AG04450 (cell line): ENCODE measurements at regions not wholly inside any gene's neighbourhood (a gene's known extent, or its start where the extent isn't known, plus 50 kb on each side); places are given as distances from the start of the nearest gene placed in this dataset.

ENCODE experiments used
- CTCF ChIA-PET: fragments of 300-600, 350-600 bp; formaldehyde crosslinking; extraction: SDS; loops from one replicate; lab custom pipeline; 2022; ENCODE audit warnings: antibody characterized with exemption, inconsistent platforms; lab: Charles Lee
- POLR2A ChIA-PET: fragments of 350-600 bp; formaldehyde crosslinking; extraction: SDS; loops from one replicate; lab custom pipeline; 2021; ENCODE audit warnings: antibody characterized with exemption, inconsistent platforms; lab: Yijun Ruan, JAX
- DNase-seq: peaks from one replicate; pipeline ENCODE4 v3.0.0-alpha.2; 2011; ENCODE audit warnings: low read depth, low spot score
- H3K27ac ChIP-seq: one replicate; pipeline ENCODE4 v1.5.1; 2012; ENCODE audit warnings: low read depth, low read length, control low read depth
- H3K27me3 ChIP-seq: one replicate; pipeline ENCODE4 v1.6.0; 2012; ENCODE audit warnings: low read length; ENCODE audit not compliant: control insufficient read depth, insufficient read depth
- H3K4me3 ChIP-seq: 2 replicates; pipeline ENCODE4 v1.5.1; 2011; ENCODE audit warnings: mild to moderate bottlenecking, low read depth, low read length, control low read depth
- H3K9me3 ChIP-seq: 2 replicates; pipeline ENCODE4 v1.5.1; 2012; ENCODE audit warnings: low read length; ENCODE audit not compliant: control insufficient read depth, insufficient read depth
- CTCF ChIP-seq: IDR thresholded peaks from 2 replicates; pipeline ENCODE4 v1.5.1; 2011; ENCODE audit warnings: low read depth, low read length, control low read depth, inconsistent platforms

- Histone ChIP-seq H3K4me3 (no peak overlapping the region), H3K9me3 (no peaks in the 10 kb centered on the region), H3K27ac (no peak overlapping the region), H3K27me3 (no peaks in the 10 kb centered on the region)
- no peak for DNase-seq
- POLR2A ChIA-PET, result no interaction called here
- CTCF ChIA-PET, result no interaction called here
- no peak for TF ChIP-seq CTCF
Measured at GRCh38 chr12:123071099-123071800, 79.6 kb downstream of the PITPNM2 start.

- H3K9me3 ChIP-seq, result no peaks in the 10 kb centered on the region
- DNase-seq, result no peak
- no peak overlapping the region for H3K27ac ChIP-seq
- ChIA-PET CTCF (interaction anchor here (1.0 to 2.1 kb wide), 2 partner anchors 27 to 168 kb away, joined by 3 to 9 read pairs; no protein-coding TSS in a partner anchor), POLR2A (no interaction called here)
- H3K27me3 ChIP-seq, result no peaks in the 10 kb centered on the region
- TF ChIP-seq CTCF, result no peak
- H3K4me3 ChIP-seq, result no peak overlapping the region
Measured at GRCh38 chr12:123070267-123071081, 80.4 kb downstream of the PITPNM2 start.

GRCh38 chr12:123069436-123070266, 81.2 kb downstream of the PITPNM2 start:
- POLR2A ChIA-PET, result interaction anchor here (0.5 kb wide), 1 partner anchor 236 kb away, joined by 3 read pairs; no protein-coding TSS in a partner anchor
- Histone ChIP-seq H3K4me3 (no peak overlapping the region), H3K27ac (no peak overlapping the region), H3K9me3 (no peaks in the 10 kb centered on the region), H3K27me3 (no peaks in the 10 kb centered on the region)
- TF ChIP-seq CTCF, result no peak
- CTCF ChIA-PET, result interaction anchor here (1.0 to 2.1 kb wide), 2 partner anchors 26 to 169 kb away, joined by 3 to 9 read pairs; no protein-coding TSS in a partner anchor
- DNase-seq, result no peak

- CTCF ChIA-PET, result no interaction called here
- no peaks in the 10 kb centered on the region; the same call in 1 of the 2 replicates for H3K9me3 ChIP-seq
Measured at GRCh38 chr12:123067654-123068053, 83.2 kb downstream of the PITPNM2 start.

More at GRCh38 chr12:123067654-123068053, 83.2 kb downstream of the PITPNM2 start:
- Histone ChIP-seq H3K4me3 (no peak overlapping the region), H3K27me3 (no peaks in the 10 kb centered on the region), H3K27ac (no peak overlapping the region)
- no peak for TF ChIP-seq CTCF
- POLR2A ChIA-PET, result interaction anchor here (0.7 kb wide), 1 partner anchor 21 kb away, joined by 4 read pairs; no protein-coding TSS in a partner anchor
- no peak for DNase-seq
